Cardiac muscle cell (in vitro differentiated cells and primary cell): ENCODE measurements at regions not wholly inside any gene's neighbourhood (a gene's known extent, or its start where the extent isn't known, plus 50 kb on each side); places are given as distances from the start of the nearest gene placed in this dataset.

ENCODE experiments used
- DNase-seq, 2 donors: peaks; one replicate each; pipeline versions ENCODE4 v3.0.0 to v3.0.0-alpha.2; 2010 to 2017; ENCODE audit warnings: low read depth in 1 of 2, low spot score in 1 of 2
- H3K27ac ChIP-seq: fragments of 200-600 bp; sonication (generic); 2 replicates; pipeline ENCODE4 v1.5.1; 2016
- H3K27me3 ChIP-seq: fragments of 200-600 bp; sonication (generic); 2 replicates; pipeline ENCODE4 v1.6.0; 2016; ENCODE audit warnings: control low read depth
- H3K36me3 ChIP-seq: fragments of 200-600 bp; sonication (generic); 2 replicates; pipeline ENCODE4 v1.5.1; 2016; ENCODE audit warnings: control low read depth
- H3K4me1 ChIP-seq: fragments of 200-600 bp; sonication (generic); 2 replicates; pipeline ENCODE4 v1.8.1; 2017; ENCODE audit warnings: low read depth, mild to moderate bottlenecking, mixed run types
- H3K4me3 ChIP-seq: fragments of 200-600 bp; sonication (generic); 2 replicates; pipeline ENCODE4 v1.5.1; 2016; ENCODE audit warnings: mild to moderate bottlenecking
- H3K9me3 ChIP-seq: fragments of 200-600 bp; sonication (generic); 2 replicates; pipeline ENCODE4 v1.5.1; 2017; ENCODE audit warnings: low read depth, mild to moderate bottlenecking, control low read depth
- CTCF ChIP-seq: IDR thresholded peaks from 2 replicates; pipeline ENCODE4 v1.5.1; 2012; ENCODE audit warnings: low read depth, mild to moderate bottlenecking, low read length

GRCh38 chr21:35616090-35616489, 444.2 kb downstream of the SETD4 start:
- DNase-seq: peak in 1 of 2 donors; percentile 78
- H3K9me3 ChIP-seq: no peaks in the 10 kb centered on the region
- TF ChIP-seq CTCF: peak; percentile 50
- H3K4me3 ChIP-seq: no peak overlapping the region
- no peaks in the 10 kb centered on the region for H3K36me3 ChIP-seq
- H3K27me3 ChIP-seq: no peaks in the 10 kb centered on the region
- no peaks in the 10 kb centered on the region for H3K4me1 ChIP-seq
- no peak overlapping the region for H3K27ac ChIP-seq

GRCh38 chr21:35615325-35615724, 445.0 kb downstream of the SETD4 start:
- no peak for DNase-seq
- H3K27me3 ChIP-seq: no peaks in the 10 kb centered on the region
- H3K9me3 ChIP-seq: no peaks in the 10 kb centered on the region
- H3K27ac ChIP-seq: no peak overlapping the region
- no peaks in the 10 kb centered on the region for H3K4me1 ChIP-seq
- no peak overlapping the region for H3K4me3 ChIP-seq
- no peaks in the 10 kb centered on the region for H3K36me3 ChIP-seq
- no peak for TF ChIP-seq CTCF

- no peaks in the 10 kb centered on the region for H3K9me3 ChIP-seq
- H3K27me3 ChIP-seq: no peaks in the 10 kb centered on the region
- H3K4me1 ChIP-seq: no peaks in the 10 kb centered on the region
- TF ChIP-seq CTCF: no peak
- no peaks in the 10 kb centered on the region for H3K36me3 ChIP-seq
- no peak overlapping the region for H3K27ac ChIP-seq
- H3K4me3 ChIP-seq: no peak overlapping the region
- peak in 1 of 2 donors; percentile 48 for DNase-seq
These were observed 445.9 kb downstream of the SETD4 start for GRCh38 chr21:35614396-35614921.

- Histone ChIP-seq H3K36me3 (no peaks in the 10 kb centered on the region), H3K27ac (no peak overlapping the region), H3K4me3 (no peak overlapping the region), H3K9me3 (no peaks in the 10 kb centered on the region), H3K27me3 (no peaks in the 10 kb centered on the region), H3K4me1 (no peaks in the 10 kb centered on the region)
- TF ChIP-seq CTCF: no peak
- no peak for DNase-seq
These were observed 448.6 kb downstream of the SETD4 start for GRCh38 chr21:35611708-35612132.

- Histone ChIP-seq H3K27me3 (no peaks in the 10 kb centered on the region), H3K4me3 (no peak overlapping the region), H3K4me1 (no peaks in the 10 kb centered on the region), H3K9me3 (no peaks in the 10 kb centered on the region), H3K36me3 (no peaks in the 10 kb centered on the region), H3K27ac (no peak overlapping the region)
- TF ChIP-seq CTCF: no peak
- no peak for DNase-seq
These were observed 451.1 kb downstream of the SETD4 start for GRCh38 chr21:35609263-35609662.

GRCh38 chr21:35607406-35607805, 452.9 kb downstream of the SETD4 start:
- TF ChIP-seq CTCF: no peak
- no peak overlapping the region for H3K27ac ChIP-seq
- no peaks in the 10 kb centered on the region for H3K9me3 ChIP-seq
- H3K4me1 ChIP-seq: no peaks in the 10 kb centered on the region
- no peaks in the 10 kb centered on the region for H3K36me3 ChIP-seq
- H3K4me3 ChIP-seq: no peak overlapping the region
- no peaks in the 10 kb centered on the region for H3K27me3 ChIP-seq
- no peak for DNase-seq
